ENCODE measurements at regions not wholly inside any gene's neighbourhood (a gene's known extent, or its start where the extent isn't known, plus 50 kb on each side); places are given as distances from the start of the nearest gene placed in this dataset.

DNA sequence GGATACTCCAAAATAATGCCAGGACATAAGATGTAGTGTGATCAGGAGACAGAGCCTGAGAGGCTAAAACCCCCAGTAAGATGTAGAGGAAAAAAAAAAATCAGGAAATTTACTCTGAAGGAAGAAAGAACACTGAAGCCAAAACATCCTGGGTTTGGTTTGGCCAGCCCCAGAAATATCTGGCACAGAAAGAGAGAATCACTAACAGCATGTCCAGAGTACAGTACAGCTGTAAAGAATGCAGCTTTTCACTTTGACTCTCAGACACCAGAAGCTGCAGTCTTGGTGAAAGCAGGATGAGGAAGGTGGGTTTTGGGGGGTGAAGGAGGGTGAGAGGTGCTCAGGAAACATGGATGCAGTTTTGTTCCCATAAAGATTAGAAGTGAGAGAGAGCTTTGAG lies 1577.7 kb upstream of the ACVR2A start:
- no peaks in the 10 kb centered on the region for H3K4me1 ChIP-seq
- no peaks in the 10 kb centered on the region for H3K36me3 ChIP-seq (ENCODE audit: low read depth, missing control alignments)
- no peak overlapping the region for H3K27ac ChIP-seq
- H3K9me3 ChIP-seq, result no peaks in the 10 kb centered on the region
- no peak for DNase-seq
- intact Hi-C loops (cut with DNase I; ENCODE audit: low total_unique reads), result no loop called here
- TF ChIP-seq, protein P1, sequence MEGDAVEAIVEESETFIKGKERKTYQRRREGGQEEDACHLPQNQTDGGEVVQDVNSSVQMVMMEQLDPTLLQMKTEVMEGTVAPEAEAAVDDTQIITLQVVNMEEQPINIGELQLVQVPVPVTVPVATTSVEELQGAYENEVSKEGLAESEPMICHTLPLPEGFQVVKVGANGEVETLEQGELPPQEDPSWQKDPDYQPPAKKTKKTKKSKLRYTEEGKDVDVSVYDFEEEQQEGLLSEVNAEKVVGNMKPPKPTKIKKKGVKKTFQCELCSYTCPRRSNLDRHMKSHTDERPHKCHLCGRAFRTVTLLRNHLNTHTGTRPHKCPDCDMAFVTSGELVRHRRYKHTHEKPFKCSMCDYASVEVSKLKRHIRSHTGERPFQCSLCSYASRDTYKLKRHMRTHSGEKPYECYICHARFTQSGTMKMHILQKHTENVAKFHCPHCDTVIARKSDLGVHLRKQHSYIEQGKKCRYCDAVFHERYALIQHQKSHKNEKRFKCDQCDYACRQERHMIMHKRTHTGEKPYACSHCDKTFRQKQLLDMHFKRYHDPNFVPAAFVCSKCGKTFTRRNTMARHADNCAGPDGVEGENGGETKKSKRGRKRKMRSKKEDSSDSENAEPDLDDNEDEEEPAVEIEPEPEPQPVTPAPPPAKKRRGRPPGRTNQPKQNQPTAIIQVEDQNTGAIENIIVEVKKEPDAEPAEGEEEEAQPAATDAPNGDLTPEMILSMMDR (IDR thresholded peaks at IDR 0.05), result no peak
- H3K27me3 ChIP-seq, result no peaks in the 10 kb centered on the region
- H3K4me3 ChIP-seq, result no peak overlapping the region

DNA sequence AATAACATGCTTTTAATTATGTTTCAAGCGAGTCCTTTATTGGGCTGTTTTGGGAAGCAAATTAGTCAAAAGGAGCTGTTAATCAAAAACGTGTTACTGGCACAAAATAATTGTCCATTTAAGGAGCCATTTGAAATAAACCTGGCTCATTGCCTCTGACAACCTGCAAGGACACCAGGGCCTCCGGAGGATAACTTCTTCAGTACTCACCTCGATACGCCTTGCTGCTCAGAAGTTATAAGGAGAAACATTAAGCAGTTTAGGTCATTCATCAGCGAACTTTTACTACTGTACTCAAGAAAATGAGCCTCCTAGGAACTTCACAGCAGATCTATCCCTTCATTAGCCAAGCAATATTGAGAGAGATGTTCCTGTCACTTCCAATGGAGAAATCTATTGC lies 1579.2 kb upstream of the ACVR2A start:
- TF ChIP-seq POLR2A (IDR thresholded peaks at IDR 0.05), result no peak
- TF ChIP-seq, protein P1 (IDR thresholded peaks at IDR 0.05), result no peak
- intact Hi-C loops (cut with DNase I; ENCODE audit: low total_unique reads), result no loop called here
- Histone ChIP-seq H3K27me3 (no peaks in the 10 kb centered on the region), H3K27ac (no peak overlapping the region), H3K4me3 (no peak overlapping the region), H3K36me3 (ENCODE audit: low read depth, missing control alignments) (no peaks in the 10 kb centered on the region), H3K9me3 (no peaks in the 10 kb centered on the region), H3K4me1 (no peaks in the 10 kb centered on the region)
- 75% methylated on average over 6 of the region's 6 CpGs for WGBS, 2 donors
- DNase-seq, result no peak

DNA sequence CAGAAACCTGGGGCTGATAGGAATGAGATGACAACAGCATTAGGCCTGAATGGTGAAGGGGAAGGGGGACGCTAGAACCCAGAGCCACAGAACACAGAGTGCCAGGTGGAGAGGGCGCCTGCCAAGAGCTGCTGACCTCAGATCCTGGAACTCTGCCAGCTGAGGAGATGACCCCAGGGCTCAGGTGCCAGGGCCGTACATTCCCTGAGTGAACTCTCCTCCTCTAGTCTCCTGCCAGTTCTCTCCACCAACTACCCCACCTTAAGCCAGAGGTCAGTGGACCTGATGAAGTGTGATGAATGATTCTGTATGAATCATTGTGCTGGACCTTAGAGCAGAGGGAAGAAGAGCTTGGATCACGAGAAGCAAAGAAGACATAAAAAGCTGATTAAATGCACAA lies 1582.2 kb upstream of the ACVR2A start:
- TF ChIP-seq, protein P1 (IDR thresholded peaks at IDR 0.05), result no peak
- no peak for TF ChIP-seq POLR2A (IDR thresholded peaks at IDR 0.05)
- intact Hi-C loops (cut with DNase I; ENCODE audit: low total_unique reads), result no loop called here
- WGBS, 2 donors, result 79% methylated on average over 4 of the region's 4 CpGs
- Histone ChIP-seq H3K27ac (no peak overlapping the region), H3K27me3 (no peaks in the 10 kb centered on the region), H3K4me3 (no peak overlapping the region), H3K4me1 (no peaks in the 10 kb centered on the region), H3K9me3 (no peaks in the 10 kb centered on the region), H3K36me3 (ENCODE audit: low read depth, missing control alignments) (no peaks in the 10 kb centered on the region)
- no peak for DNase-seq

DNA sequence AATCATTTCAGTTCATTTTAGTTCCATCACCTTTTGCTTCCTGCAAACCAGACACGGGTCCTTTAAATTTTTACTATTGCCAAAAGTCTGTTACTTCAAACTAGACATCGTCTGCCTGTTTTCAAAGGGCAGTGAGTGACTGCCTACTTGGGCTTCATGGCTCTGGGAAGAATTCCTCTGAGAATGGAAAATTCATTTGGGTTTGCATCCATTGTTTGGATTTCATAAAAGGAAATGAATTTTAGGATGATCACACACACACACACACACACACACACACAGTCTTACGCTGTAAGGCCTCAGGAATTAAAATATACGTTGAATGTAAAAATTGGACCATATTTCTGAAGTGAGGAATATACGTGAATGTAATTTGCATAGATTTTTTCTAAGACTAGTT lies 1584.3 kb upstream of the ACVR2A start:
- no peak for DNase-seq
- Histone ChIP-seq H3K4me3 (no peak overlapping the region), H3K9me3 (no peaks in the 10 kb centered on the region), H3K27me3 (no peaks in the 10 kb centered on the region), H3K4me1 (no peaks in the 10 kb centered on the region), H3K27ac (no peak overlapping the region), H3K36me3 (ENCODE audit: low read depth, missing control alignments) (no peaks in the 10 kb centered on the region)
- intact Hi-C loops (cut with DNase I; ENCODE audit: low total_unique reads), result no loop called here
- 66 to 77% methylated on average over 5 of the region's 5 CpGs for WGBS, 2 donors
- TF ChIP-seq, protein P1 (IDR thresholded peaks at IDR 0.05), result no peak
- TF ChIP-seq POLR2A (IDR thresholded peaks at IDR 0.05), result no peak

DNA sequence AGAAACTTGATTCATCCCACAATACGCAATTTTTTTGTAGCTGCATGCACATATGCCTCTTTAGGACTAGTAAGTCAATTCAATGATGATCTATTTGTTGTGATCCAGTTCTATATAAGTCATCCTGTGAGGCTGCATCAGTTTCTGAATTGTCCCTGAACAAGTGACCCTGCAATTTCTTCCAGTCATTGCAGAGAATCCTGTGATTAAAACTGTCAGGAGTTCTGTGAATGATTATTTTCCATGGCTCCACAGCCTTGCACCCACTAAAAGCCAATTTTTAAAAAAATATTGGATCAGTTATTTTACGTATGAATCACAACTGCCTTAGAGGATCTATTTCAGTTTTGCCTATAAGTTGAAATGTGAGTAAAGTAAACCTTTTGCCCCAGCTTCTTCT lies 1585.0 kb upstream of the ACVR2A start:
- Histone ChIP-seq H3K27ac (no peak overlapping the region), H3K4me1 (no peaks in the 10 kb centered on the region), H3K9me3 (no peaks in the 10 kb centered on the region), H3K36me3 (ENCODE audit: low read depth, missing control alignments) (no peaks in the 10 kb centered on the region), H3K27me3 (no peaks in the 10 kb centered on the region), H3K4me3 (no peak overlapping the region)
- 83 to 86% methylated on average over 2 of the region's 2 CpGs for WGBS, 2 donors
- no peak for DNase-seq
- intact Hi-C loops (cut with DNase I; ENCODE audit: low total_unique reads), result no loop called here
- no peak for TF ChIP-seq POLR2A (IDR thresholded peaks at IDR 0.05)
- TF ChIP-seq, protein P1 (IDR thresholded peaks at IDR 0.05), result no peak

All from testis (tissue), 2 donors.